Upper lobe of left lung (tissue), 4 donors: ENCODE measurements at regions not wholly inside any gene's neighbourhood (a gene's known extent, or its start where the extent isn't known, plus 50 kb on each side); places are given as distances from the start of the nearest gene placed in this dataset.

Experiments
- POLR2A ChIP-seq, 4 donors: fragments of 450-650 bp; IDR thresholded peaks; one replicate each; pipeline ENCODE4 v1.5.1; 2016 to 2017; ENCODE audit warnings: antibody characterized with exemption in 4 of 4, mild to moderate bottlenecking in 2 of 4
- TF ChIP-seq, protein P1 (sequence below), 6 experiments: fragments of 450-650 bp in 4 of 6; fragments of 200-600 bp in 2 of 6; sonication (generic) in 2 of 6; IDR thresholded peaks; one replicate each; pipeline ENCODE4 v1.5.1; 2016 to 2019; ENCODE audit warnings: antibody characterized with exemption in 6 of 6

DNA sequence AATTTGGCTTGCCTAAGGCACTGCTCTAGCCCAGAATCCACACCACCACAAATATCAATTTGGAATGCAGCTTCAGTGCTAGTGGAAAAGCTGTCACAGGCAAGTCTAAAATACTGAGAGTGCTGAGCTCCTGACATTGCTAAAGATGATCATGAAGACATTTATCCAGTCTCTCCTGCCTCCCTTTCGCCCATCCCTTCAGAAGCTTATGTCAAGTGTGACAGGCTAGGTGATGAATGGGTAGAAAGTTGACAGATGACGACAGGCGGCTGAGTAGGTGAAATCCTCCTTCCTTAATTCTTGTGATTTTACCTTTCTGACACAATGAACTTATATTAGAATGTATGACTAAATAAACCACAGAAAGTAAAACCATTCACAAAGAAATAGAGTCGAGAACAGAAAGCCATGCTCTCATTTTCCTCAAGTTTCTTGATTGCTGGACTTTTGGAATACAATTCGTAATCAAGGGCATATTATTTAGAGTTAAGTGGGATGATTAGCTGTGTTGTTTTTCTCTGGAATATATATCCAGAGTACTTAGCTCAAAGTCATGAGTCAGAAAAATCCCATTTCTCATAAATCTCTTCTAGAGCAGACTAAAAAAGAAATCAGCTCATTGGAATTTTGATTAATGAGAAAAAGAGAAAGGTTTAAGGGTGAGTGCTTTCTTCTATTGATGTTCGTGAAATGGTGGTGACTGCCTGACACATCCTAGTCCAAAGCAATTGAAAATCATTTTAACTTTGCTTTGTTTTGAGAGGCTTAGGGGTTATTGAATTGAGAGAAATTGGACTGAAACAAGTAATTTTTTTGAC, 1228.2 kb upstream of the CITED2 start:
- TF ChIP-seq, protein P1, sequence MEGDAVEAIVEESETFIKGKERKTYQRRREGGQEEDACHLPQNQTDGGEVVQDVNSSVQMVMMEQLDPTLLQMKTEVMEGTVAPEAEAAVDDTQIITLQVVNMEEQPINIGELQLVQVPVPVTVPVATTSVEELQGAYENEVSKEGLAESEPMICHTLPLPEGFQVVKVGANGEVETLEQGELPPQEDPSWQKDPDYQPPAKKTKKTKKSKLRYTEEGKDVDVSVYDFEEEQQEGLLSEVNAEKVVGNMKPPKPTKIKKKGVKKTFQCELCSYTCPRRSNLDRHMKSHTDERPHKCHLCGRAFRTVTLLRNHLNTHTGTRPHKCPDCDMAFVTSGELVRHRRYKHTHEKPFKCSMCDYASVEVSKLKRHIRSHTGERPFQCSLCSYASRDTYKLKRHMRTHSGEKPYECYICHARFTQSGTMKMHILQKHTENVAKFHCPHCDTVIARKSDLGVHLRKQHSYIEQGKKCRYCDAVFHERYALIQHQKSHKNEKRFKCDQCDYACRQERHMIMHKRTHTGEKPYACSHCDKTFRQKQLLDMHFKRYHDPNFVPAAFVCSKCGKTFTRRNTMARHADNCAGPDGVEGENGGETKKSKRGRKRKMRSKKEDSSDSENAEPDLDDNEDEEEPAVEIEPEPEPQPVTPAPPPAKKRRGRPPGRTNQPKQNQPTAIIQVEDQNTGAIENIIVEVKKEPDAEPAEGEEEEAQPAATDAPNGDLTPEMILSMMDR (IDR thresholded peaks at IDR 0.05), result no peak
- TF ChIP-seq POLR2A (IDR thresholded peaks at IDR 0.05), result no peak
